H1 (cell line): ENCODE measurements at regions not wholly inside any gene's neighbourhood (a gene's known extent, or its start where the extent isn't known, plus 50 kb on each side); places are given as distances from the start of the nearest gene placed in this dataset.

Experiments used
- TF ChIP-seq, protein P1 (sequence below): fragments of 300-600 bp; sonication (generic); IDR thresholded peaks from 2 replicates; pipeline ENCODE4 v1.7.1; 2012; ENCODE audit warnings: low read length, moderate library complexity, mild to moderate bottlenecking, inconsistent platforms; ENCODE audit not compliant: insufficient replicate concordance

DNA sequence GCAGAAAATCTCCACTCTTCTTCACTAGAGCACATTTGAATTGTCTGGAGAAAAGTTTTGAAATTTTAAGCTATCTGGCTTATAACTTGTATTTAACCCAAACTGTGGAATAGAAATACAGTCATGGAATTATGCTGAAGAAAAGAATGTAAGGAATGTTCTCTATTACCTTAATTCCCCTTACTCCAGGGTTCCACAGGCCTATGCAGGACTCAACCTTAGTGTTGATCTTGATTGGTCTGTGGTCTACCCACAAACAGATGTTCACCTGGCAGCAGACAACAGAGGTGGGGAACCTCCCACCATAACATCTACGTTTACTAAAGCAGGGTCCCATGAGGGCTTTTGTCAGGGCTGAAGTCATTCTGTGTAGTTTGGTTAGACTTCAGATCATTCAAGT is 189.3 kb upstream of the GPRIN3 start (continued):
- TF ChIP-seq, protein P1, sequence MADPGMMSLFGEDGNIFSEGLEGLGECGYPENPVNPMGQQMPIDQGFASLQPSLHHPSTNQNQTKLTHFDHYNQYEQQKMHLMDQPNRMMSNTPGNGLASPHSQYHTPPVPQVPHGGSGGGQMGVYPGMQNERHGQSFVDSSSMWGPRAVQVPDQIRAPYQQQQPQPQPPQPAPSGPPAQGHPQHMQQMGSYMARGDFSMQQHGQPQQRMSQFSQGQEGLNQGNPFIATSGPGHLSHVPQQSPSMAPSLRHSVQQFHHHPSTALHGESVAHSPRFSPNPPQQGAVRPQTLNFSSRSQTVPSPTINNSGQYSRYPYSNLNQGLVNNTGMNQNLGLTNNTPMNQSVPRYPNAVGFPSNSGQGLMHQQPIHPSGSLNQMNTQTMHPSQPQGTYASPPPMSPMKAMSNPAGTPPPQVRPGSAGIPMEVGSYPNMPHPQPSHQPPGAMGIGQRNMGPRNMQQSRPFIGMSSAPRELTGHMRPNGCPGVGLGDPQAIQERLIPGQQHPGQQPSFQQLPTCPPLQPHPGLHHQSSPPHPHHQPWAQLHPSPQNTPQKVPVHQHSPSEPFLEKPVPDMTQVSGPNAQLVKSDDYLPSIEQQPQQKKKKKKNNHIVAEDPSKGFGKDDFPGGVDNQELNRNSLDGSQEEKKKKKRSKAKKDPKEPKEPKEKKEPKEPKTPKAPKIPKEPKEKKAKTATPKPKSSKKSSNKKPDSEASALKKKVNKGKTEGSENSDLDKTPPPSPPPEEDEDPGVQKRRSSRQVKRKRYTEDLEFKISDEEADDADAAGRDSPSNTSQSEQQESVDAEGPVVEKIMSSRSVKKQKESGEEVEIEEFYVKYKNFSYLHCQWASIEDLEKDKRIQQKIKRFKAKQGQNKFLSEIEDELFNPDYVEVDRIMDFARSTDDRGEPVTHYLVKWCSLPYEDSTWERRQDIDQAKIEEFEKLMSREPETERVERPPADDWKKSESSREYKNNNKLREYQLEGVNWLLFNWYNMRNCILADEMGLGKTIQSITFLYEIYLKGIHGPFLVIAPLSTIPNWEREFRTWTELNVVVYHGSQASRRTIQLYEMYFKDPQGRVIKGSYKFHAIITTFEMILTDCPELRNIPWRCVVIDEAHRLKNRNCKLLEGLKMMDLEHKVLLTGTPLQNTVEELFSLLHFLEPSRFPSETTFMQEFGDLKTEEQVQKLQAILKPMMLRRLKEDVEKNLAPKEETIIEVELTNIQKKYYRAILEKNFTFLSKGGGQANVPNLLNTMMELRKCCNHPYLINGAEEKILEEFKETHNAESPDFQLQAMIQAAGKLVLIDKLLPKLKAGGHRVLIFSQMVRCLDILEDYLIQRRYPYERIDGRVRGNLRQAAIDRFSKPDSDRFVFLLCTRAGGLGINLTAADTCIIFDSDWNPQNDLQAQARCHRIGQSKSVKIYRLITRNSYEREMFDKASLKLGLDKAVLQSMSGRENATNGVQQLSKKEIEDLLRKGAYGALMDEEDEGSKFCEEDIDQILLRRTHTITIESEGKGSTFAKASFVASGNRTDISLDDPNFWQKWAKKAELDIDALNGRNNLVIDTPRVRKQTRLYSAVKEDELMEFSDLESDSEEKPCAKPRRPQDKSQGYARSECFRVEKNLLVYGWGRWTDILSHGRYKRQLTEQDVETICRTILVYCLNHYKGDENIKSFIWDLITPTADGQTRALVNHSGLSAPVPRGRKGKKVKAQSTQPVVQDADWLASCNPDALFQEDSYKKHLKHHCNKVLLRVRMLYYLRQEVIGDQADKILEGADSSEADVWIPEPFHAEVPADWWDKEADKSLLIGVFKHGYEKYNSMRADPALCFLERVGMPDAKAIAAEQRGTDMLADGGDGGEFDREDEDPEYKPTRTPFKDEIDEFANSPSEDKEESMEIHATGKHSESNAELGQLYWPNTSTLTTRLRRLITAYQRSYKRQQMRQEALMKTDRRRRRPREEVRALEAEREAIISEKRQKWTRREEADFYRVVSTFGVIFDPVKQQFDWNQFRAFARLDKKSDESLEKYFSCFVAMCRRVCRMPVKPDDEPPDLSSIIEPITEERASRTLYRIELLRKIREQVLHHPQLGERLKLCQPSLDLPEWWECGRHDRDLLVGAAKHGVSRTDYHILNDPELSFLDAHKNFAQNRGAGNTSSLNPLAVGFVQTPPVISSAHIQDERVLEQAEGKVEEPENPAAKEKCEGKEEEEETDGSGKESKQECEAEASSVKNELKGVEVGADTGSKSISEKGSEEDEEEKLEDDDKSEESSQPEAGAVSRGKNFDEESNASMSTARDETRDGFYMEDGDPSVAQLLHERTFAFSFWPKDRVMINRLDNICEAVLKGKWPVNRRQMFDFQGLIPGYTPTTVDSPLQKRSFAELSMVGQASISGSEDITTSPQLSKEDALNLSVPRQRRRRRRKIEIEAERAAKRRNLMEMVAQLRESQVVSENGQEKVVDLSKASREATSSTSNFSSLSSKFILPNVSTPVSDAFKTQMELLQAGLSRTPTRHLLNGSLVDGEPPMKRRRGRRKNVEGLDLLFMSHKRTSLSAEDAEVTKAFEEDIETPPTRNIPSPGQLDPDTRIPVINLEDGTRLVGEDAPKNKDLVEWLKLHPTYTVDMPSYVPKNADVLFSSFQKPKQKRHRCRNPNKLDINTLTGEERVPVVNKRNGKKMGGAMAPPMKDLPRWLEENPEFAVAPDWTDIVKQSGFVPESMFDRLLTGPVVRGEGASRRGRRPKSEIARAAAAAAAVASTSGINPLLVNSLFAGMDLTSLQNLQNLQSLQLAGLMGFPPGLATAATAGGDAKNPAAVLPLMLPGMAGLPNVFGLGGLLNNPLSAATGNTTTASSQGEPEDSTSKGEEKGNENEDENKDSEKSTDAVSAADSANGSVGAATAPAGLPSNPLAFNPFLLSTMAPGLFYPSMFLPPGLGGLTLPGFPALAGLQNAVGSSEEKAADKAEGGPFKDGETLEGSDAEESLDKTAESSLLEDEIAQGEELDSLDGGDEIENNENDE: no peak
- TF ChIP-seq, all 59 proteins: peak for 0
